ENCODE measurements at regions not wholly inside any gene's neighbourhood (a gene's known extent, or its start where the extent isn't known, plus 50 kb on each side); places are given as distances from the start of the nearest gene placed in this dataset.

DNA sequence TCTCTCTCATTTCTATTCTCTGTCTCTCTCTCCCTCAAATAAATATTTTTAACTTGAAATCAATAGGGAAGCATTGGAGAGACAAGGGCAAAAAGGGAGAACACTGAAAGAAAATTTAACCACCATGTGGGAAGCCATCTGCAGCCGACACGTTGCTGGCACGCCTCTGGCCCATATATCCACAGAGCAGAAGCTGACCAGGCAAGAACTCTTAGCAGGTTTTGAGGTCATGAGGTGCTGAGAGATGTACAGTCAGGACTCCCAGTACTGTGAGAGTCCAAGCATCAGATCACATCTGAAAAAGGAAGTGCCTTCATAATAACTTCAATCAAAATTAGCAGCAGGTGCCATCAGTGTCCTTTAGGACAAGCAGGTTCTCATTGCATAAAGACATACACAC, 156.6 kb downstream of the AKAIN1 start:
- TF ChIP-seq EP300 (IDR thresholded peaks at IDR 0.05): no peak
- TF ChIP-seq, protein P1, sequence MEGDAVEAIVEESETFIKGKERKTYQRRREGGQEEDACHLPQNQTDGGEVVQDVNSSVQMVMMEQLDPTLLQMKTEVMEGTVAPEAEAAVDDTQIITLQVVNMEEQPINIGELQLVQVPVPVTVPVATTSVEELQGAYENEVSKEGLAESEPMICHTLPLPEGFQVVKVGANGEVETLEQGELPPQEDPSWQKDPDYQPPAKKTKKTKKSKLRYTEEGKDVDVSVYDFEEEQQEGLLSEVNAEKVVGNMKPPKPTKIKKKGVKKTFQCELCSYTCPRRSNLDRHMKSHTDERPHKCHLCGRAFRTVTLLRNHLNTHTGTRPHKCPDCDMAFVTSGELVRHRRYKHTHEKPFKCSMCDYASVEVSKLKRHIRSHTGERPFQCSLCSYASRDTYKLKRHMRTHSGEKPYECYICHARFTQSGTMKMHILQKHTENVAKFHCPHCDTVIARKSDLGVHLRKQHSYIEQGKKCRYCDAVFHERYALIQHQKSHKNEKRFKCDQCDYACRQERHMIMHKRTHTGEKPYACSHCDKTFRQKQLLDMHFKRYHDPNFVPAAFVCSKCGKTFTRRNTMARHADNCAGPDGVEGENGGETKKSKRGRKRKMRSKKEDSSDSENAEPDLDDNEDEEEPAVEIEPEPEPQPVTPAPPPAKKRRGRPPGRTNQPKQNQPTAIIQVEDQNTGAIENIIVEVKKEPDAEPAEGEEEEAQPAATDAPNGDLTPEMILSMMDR (IDR thresholded peaks at IDR 0.05): no peak
